Stimulated activated CD8-positive, alpha-beta memory T cell treated with anti-CD3 and anti-CD28 coated beads, Interleukin-12 subunit alpha, Interleukin-12 subunit beta, amount 100 ng/mL, for 24 hours (primary cell): ENCODE measurements at regions not wholly inside any gene's neighbourhood (a gene's known extent, or its start where the extent isn't known, plus 50 kb on each side); places are given as distances from the start of the nearest gene placed in this dataset.
"Not testable (repeated sequence)": the region's sequence is repeated elsewhere in the genome, so short reads cannot be mapped to it uniquely, and the experiment has no call there.

Experiments
- DNase-seq: peaks from one replicate; pipeline ENCODE4 v3.0.0-alpha.2; 2020; ENCODE audit errors: extremely low read depth

DNA sequence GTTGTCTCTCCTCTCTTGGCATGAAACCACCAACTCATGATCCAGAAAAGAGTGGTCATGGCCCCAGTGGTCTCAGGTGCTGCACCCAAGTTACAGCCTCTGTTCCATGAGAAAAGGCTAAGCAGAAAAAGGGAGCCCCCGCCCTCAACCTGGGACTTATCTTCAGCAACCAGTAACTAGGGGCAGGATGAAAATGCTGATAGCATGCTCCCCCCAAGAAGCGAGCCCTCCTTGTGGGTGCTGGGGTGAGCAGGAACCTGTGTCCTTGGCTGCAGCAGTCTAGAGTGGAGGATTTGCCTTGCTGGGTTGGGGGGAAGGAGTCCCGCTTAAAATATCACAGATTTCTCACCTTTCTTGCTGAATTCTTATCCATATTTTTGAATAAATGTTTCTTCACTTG, 490.0 kb downstream of the SUCLG1 start:
- no peak for DNase-seq

DNA sequence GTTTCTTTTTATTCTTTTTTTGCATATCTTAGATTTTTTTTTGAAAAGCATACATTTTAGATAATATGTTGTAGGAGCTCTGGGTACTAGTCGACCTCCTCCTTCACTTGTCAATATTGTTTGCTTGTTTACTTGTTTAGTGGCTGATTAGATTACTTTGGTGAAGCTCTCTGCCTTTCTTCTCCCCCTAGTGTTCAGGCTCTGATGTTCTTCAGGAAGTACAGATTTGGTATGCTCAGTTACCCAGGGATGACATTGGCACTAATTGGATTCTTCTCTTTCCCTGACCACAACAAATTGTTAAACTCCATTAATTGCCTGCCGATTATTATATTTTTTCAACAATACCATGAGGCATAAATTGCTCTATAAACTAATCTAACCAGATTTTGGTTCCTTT, 491.2 kb downstream of the SUCLG1 start:
- DNase-seq, result no peak

DNA sequence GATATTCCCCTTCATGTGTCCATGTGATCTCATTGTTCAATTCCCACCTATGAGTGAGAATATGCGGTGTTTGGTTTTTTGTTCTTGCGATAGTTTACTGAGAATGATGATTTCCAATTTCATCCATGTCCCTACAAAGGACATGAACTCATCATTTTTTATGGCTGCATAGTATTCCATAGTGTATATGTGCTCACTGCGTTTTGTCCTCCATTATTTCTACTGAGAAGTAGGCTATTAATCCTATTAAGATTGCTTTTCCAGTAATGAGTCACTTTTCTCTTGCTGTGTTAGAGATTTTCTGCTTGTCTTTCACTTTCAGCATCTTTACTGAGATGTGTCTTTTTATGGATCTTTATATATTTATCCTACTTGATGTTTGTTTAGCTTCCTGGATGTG, 492.1 kb downstream of the SUCLG1 start:
- not testable (repeated sequence) for DNase-seq

DNA sequence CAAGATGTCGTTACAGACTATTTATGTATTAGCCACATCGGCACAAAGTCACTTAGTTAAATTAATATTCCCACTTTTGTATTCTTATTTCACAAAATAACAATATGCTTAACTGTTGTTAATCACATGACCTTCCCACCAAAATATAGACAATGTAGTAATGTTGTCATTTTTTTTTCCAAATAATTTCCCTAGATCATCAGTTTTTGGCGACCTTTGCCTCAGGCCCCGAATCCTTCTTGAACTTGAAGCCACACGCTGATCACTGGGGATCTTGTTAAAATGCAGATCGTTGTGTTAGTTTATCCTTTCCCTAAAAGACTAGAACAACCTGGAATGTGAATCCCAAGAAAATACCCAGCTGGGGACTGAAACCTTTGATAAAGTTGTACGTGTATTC, 497.6 kb downstream of the SUCLG1 start:
- no peak for DNase-seq

DNA sequence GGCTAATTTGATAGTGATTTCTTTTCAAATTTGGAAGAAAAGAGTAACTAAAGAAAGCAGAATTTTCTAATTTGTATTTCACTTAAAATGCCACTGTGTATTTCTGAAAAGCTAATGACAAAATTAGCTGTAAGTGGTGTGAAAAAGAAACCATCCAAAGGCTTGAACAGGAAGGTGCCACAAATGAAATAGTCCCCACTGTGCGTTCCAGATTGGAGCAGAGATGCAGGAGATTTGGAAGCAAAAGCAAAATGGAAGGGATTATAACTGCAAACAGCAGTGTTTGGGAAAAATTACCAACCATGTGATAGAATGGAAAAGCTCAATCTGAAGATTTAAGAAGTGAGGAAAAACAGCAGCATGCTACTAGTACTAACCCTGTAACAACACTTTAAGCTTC, 498.7 kb downstream of the SUCLG1 start:
- no peak for DNase-seq

DNA sequence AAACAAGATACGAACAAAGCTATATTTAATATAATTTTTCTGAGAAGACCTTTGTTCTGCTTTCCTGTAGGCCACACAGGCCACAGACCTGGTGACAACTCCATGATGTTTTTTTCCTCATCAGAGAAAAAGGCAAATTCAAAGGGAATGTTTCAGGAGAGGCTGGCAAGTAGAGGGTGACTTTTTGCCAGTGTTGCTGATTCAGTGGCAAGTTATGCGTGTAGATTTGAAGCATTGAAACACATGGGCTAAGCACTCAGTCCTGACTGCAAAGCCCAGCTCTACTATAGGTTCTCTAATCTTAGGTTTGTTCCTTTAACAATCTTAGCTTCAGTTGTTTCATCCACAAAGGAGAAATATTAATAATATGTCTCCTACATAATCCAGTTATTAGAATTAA, 499.8 kb downstream of the SUCLG1 start:
- DNase-seq, result no peak

DNA sequence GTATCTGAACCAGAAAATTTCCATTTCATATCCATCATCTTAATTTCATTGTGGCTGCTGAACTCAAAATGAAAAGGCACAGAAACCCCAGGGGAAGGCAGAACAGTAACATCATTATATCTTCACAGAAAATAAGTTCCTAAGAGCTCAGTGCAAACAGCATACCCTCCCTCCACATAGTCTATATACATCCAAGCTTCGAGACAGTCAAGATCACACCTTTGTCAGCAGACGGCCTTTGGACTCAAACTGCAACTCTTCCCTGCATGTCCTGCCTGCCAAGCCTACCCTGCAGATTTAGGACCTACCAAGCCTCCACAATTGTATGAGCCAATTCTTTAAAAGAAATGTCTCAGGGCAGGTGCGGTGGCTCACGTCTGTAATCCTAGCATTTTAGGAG, 502.1 kb downstream of the SUCLG1 start:
- DNase-seq, result no peak

DNA sequence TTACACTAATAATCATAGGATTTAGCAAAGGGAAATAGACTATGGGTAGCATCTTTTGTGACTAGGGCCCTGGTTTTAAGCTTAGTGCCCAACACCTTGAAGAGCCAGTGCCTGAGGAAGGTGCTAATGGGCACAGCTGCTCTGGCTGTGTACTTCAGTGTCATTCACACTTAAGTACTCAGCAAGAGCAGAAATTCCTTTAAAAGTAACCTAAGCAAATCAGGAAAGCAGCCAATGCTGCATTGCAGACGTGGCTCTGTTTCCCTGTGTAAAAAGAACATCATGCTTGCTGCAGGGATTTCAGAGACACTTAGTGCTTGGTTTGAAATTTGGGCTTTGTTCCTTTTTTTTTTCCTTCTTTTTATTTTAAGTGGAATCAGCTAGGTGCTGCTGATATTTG, 505.4 kb downstream of the SUCLG1 start:
- DNase-seq, result no peak

DNA sequence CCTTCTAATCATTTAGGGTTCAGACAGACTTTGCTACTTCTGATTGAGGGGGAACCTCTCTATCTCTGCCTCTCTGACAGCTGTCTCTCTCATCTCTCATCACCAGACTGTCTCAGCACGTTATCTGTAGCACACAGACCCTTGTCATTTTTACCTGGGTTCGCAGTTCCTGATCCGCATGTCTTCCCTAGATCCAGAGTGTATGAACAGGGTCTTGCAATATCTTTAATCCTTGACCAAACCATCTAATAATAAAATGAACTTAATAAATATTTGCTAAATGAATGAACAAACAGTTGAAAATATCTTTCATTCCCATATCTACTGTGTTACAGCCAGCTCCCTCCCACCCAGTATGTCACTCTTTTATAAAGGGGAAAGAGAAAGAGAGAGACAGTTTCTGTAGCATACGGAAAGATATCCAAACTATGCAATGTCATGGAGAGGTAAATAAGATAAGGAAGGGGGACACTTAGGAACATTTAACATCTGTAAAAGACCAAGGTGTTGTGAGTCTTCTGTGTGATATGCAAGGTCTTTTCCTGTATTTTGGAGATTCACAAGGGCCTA, 507.6 kb downstream of the SUCLG1 start:
- no peak for DNase-seq

DNA sequence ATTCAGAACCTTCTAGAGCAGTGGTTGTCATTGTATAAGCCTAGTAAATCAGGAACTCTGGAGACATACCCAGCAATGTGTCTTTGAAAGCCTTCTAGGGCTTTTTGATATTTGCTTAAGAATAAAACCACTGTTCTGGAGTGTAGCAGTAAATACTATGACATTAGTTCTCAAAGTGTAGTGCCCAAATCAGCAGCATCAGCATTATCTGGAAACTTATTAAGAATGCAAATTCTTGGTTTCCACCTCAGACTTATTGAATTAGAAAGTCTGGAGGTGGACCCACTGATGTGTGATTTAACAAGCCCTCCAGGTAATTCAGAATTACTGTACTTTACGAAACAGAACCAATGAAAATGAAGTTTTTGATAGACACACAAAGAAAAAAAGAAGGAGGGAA, 509.7 kb downstream of the SUCLG1 start:
- no peak for DNase-seq

DNA sequence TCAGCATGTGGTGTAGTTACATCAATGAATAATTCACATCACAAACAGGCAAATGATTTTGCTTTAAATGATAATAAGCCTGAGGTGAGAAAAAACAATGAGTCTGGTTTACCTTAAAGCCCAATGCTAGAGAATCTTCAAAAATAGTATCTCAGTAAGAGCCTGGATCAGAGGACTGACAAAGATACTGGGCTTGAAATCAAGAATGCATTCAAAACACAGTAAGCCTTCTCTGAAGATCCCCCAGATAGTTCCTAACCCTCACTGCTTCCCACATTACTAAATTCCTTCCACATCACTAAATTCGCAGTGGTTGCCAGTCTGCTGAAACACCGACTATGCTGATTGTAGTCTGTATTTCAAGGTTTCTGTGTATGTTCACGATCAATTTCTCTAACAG, 514.9 kb downstream of the SUCLG1 start:
- DNase-seq, result no peak

DNA sequence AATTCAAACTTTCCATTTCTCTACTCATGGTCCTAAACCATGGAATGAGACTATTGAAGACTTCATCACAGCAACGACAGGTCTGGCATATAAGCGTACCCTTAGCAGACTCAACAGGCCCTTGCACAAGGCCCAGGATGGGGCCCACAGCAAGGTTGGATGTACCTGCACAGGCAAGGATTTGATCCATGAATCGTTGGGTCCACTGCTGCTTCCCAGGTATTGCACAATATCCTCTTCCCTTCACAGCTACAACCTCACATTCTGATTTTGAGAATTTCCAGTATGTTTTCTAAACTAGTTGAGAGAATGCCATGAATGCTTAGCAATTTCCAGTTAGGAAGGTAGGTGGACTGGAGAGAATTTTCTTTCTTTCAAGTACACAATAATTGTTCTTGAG, 515.8 kb downstream of the SUCLG1 start:
- DNase-seq, result no peak

DNA sequence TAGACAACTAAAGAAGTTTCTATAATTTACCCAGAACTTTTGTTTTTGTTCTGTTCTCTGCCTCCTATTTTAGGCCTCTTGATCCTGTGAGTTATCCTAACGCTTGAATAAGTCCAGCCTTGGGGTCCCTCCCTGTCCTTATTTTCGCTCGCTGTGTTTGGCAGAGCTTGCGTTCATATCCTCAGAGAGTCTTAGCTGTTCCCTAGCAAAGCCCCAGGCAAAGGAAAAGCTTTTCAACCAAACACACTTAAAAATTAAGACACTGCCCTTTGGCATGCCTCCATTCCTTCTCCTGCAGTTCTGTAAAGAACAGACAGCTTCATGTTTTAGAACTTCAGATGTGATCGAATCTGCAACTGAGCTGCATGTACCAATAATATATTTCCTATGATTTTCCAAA, 517.2 kb downstream of the SUCLG1 start:
- no peak for DNase-seq

DNA sequence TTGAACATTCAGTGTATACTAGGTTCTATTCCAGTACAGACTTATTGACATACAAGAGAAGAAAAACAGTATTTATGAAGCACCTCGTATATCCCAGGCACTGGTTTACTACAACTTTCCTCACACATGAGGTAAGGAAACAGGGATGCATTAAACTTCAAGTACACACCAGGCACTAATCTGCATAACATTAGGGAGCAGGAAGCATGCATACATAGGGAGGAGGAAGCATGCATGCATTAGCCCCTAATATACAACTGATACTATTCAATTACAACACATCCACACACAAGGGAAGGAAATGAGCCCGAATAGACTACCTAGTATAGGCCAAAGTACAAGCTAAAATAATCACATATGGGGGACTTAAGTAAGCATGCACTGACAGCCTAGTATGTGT, 525.3 kb downstream of the SUCLG1 start:
- no peak for DNase-seq

DNA sequence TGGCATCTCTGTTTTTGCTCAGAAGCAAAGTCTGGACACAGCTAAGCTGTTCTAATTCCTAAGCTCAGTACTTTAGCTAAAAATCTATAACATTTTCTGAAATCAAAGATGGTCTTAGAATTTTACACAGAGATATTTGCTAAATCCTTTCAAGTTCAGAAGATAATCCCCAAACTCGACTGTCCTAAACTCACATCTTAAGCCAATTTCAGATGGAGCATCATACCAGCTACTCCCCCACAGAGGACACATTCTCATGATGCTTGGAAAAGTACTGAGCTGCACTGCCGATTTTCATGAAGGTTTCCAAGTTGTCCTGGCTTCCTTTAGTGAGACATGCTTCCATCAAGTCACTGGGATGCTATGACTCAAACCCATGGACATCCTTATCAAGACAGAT, 535.5 kb downstream of the SUCLG1 start:
- no peak for DNase-seq

DNA sequence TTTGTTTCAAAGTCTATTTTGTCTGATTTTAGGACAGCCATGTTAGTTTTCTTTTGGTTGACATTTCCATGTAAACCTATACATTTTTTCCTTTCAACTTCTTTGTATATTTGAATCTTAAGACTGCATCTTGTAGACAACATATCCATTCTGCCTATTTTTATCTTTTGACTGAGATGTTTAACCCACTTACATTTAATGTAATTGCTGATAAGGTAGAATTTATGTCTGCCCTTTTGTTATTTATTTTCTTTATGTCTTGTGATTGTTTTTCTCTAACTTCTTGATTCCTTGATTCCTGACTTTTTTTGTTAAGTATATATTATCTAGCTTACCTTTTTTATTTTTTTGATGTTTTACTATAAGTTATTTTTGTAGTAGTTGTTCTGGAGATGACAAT, 542.5 kb downstream of the SUCLG1 start:
- no peak for DNase-seq

DNA sequence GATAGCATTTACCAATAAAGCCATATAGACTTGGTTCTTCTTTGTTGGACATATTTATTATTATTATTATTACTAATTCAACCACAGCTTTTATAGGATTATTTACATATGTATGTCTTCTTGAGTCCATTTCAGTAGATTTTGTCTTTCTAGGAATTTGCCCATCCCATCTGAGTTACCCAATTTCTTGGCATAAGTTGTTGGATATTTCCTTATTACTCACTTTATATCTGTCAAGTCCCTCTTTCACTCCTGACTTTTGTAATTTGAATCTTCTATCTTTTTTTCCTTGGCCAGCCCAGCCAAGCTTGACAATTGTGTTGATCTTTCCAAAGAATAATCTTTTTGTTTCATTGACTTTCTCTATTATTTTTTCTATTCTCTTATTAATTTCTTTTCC, 543.7 kb downstream of the SUCLG1 start:
- no peak for DNase-seq

DNA sequence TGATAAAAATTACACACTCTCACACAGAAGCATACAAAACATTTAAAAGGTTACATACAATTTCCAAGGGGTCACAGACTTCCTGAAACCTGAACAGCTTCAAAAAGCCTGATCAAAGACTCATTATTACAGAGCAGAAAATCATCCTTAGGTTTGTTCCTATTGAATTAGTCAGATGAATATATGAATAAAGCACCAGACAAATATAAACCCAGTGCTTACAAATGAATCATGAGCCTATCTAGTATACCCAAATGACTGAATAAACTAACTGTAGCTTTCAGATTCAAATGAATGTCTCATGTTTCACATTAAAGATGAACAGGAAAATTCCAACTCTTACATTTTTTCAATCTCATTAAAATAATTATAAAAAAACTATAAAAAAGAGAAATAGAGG, 550.3 kb downstream of the SUCLG1 start:
- no peak for DNase-seq

DNA sequence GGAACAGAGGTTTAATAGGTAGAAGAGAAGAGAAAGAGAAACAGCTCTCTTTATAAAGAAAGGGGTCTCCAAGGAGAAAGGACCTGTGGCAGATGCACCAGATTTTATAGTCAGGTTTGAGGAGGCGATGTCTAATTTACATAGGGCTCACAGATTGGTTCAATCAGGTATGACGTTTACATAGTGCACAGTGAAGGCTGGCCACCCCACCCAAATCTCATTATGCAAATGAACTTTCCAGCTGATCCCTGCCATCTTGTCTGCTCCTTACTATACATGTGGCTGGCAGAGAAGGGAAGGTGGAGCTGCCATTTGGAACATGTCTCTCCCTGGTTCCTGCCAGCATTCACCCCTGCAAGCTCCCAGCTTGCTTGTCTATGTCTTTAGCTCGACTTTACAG, 557.8 kb downstream of the SUCLG1 start:
- DNase-seq, result no peak

DNA sequence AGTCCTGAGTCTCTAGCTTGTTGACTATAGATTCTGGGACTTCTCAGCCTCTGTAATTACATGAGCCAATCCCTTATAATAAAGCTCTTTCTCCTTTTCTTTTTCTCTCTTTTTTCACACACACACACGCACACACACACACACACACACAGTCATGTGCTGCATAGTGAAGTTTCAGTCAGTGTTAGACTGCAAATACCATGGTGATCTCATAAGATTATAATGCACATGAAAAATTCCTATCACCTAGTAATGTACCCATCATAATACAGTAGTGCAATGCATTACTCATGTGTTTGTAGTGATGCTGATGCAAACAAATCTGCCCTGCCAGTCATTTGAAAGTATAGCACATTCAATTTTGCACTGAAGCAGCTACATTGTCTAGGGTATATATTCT, 558.2 kb downstream of the SUCLG1 start:
- DNase-seq, result no peak

DNA sequence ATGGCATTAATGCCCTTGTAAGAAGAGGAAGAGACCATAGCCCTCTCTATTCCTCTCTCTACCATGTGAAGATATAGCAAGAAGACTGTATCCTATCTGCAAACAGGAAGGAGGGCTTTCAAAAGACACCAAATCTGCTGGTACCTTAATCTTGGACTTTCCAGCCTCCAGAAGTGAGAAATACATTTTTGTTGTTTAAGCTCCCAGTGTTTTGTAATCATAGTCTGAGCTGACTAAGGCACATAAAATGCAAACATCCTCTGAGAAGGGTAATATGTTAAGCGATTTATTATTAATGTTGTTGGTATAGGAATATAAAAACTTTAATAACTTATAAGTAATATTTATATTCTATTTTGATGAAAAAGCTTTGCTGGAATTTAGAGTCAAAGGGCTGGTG, 559.8 kb downstream of the SUCLG1 start:
- DNase-seq, result no peak

DNA sequence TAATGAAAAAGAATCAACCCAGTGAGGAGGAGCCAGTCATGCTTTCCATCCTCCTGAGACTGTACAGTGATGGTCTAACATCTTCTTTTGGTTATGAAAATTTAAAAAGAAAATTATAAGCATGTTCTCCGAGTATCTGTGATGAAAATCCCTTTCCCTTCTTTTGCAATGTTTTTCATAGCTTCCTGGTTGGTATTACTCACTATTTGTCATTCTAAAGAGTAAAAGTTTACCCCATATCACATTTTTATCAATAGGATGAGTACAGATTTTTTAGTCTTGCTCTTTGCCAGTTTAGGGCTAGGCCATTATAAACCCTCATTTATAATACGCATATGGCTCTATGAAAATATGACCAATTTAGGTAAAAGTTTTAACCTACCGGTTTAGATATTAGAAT, 564.1 kb downstream of the SUCLG1 start:
- no peak for DNase-seq

DNA sequence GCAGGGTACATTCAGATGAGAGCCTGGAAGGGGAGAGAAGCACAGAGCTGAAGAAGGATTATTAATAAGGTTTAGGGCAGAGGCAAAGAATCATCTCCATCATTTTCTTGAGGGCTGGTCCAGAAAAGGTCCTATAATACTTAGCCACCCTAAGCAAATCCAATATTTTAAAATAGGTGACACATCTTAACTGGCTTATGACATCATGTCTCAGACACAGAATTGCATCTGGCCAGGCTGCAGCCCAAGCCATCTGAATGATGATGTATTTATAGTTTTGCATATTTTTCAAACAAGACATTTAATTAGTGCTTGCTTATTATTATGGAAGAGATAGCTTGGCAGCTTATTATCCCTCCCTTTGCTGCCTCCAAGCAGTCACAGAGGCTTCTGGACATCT, 571.3 kb downstream of the SUCLG1 start:
- DNase-seq, result no peak

DNA sequence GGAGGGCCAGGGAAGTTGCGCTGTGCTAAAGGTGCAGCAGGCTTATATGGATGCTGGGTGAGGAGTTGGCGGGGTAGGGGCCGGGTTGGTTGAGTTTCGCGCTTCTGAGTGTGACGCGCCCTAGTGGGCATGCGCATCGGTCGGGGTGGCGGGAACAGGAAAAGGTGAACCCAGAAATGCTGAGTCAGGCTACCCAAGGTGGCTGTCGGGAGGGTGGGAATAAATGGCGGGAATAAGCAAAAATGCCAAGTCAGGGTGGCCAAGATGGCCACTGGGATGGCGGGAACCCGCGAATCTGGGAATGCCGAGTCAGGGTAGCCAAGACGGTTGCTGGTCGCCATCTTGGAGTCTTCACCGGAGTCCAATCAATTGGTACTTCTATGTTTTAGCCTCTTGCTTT, 580.0 kb downstream of the SUCLG1 start:
- DNase-seq, result no peak

DNA sequence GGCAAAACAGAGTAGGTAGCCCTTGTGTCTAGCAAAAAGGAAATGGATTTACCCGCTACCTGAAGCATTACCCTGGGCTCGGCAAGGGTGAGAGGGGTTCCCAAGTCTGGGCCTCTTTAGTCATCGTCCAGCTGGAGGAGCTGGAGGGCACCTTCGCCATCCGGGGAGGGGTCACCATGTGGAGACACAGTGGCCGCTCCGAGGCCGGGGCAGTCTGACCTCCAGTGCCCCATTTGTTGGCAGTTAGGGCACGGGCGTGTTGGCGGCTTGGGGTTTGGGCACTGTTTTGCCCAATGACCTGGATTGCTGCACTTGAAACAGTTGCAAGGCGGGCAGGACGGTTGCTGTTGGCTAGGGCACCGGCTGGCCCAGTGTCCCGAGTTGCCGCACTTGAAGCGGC, 581.8 kb downstream of the SUCLG1 start:
- not testable (repeated sequence) for DNase-seq
